ENCODE measurements at regions not wholly inside any gene's neighbourhood (a gene's known extent, or its start where the extent isn't known, plus 50 kb on each side); places are given as distances from the start of the nearest gene placed in this dataset.
A peak's percentile ranks its signal among the peaks of the same experiment; 100 is the strongest.

GRCh38 chr1:98073823-98074222 lies 153.0 kb upstream of the DPYD start:
- DNase-seq (ENCODE audit: low read depth, low spot score), result no peak

- no peak for DNase-seq (ENCODE audit: low read depth, low spot score)
Observed at GRCh38 chr1:98073106-98073505, 152.3 kb upstream of the DPYD start.

- no peak for DNase-seq (ENCODE audit: low read depth, low spot score)
Observed at GRCh38 chr1:98072047-98072446, 151.2 kb upstream of the DPYD start.

GRCh38 chr1:98068016-98068415 lies 147.2 kb upstream of the DPYD start:
- no peak for DNase-seq (ENCODE audit: low read depth, low spot score)

- DNase-seq (ENCODE audit: low read depth, low spot score), result no peak
Observed at GRCh38 chr1:98066911-98067310, 146.1 kb upstream of the DPYD start.

GRCh38 chr1:98059620-98060019 lies 138.8 kb upstream of the DPYD start:
- no peak for DNase-seq (ENCODE audit: low read depth, low spot score)

GRCh38 chr1:98058676-98059075 lies 137.8 kb upstream of the DPYD start:
- no peak for DNase-seq (ENCODE audit: low read depth, low spot score)

GRCh38 chr1:98057236-98057910 lies 136.5 kb upstream of the DPYD start:
- DNase-seq (ENCODE audit: low read depth, low spot score), result no peak

- DNase-seq (ENCODE audit: low read depth, low spot score), result no peak
Observed at GRCh38 chr1:98056781-98057180, 135.9 kb upstream of the DPYD start.

- no peak for DNase-seq (ENCODE audit: low read depth, low spot score)
Observed at GRCh38 chr1:98055457-98055856, 134.6 kb upstream of the DPYD start.

GRCh38 chr1:98054786-98055185 lies 134.0 kb upstream of the DPYD start:
- no peak for DNase-seq (ENCODE audit: low read depth, low spot score)

- DNase-seq (ENCODE audit: low read depth, low spot score), result no peak
Observed at GRCh38 chr1:98054367-98054701, 133.5 kb upstream of the DPYD start.

GRCh38 chr1:98053471-98054366 lies 132.9 kb upstream of the DPYD start:
- DNase-seq (ENCODE audit: low read depth, low spot score), result peak; percentile 88

- peak; percentile 64 for DNase-seq (ENCODE audit: low read depth, low spot score)
Observed at GRCh38 chr1:98051065-98051675, 130.3 kb upstream of the DPYD start.

GRCh38 chr1:98049370-98050135 lies 128.7 kb upstream of the DPYD start:
- peak; percentile 20 for DNase-seq (ENCODE audit: low read depth, low spot score)

- no peak for DNase-seq (ENCODE audit: low read depth, low spot score)
Observed at GRCh38 chr1:98048751-98049325, 128.0 kb upstream of the DPYD start.

- DNase-seq (ENCODE audit: low read depth, low spot score), result peak; percentile 79
Observed at GRCh38 chr1:98048244-98048643, 127.4 kb upstream of the DPYD start.

GRCh38 chr1:98047171-98047570 lies 126.3 kb upstream of the DPYD start:
- no peak for DNase-seq (ENCODE audit: low read depth, low spot score)

GRCh38 chr1:98045767-98046641 lies 125.2 kb upstream of the DPYD start:
- peak; percentile 35 for DNase-seq (ENCODE audit: low read depth, low spot score)

- peak; percentile 24 for DNase-seq (ENCODE audit: low read depth, low spot score)
Observed at GRCh38 chr1:98045211-98045766, 124.5 kb upstream of the DPYD start.
